Endothelial cell of umbilical vein (primary cell): ENCODE measurements at regions not wholly inside any gene's neighbourhood (a gene's known extent, or its start where the extent isn't known, plus 50 kb on each side); places are given as distances from the start of the nearest gene placed in this dataset.

ENCODE experiments used
- BruUV-seq: library from RNA; stranded (reverse); fragments of 400-500 nt; replicated peaks from 2 replicates; lab custom pipeline; 2021; lab: Mats Ljungman, UMichigan
- CTCF ChIA-PET: fragments of 300-600, 350-600 bp; sonication (Branson Sonifier 250); formaldehyde crosslinking; loops from one replicate; lab custom pipeline; 2021; ENCODE audit warnings: antibody characterized with exemption, inconsistent platforms; lab: Charles Lee
- POLR2A ChIA-PET: fragments of 300-600, 350-600 bp; sonication (Branson Sonifier 250); formaldehyde crosslinking; loops from one replicate; lab custom pipeline; 2021; ENCODE audit warnings: antibody characterized with exemption, inconsistent platforms; lab: Charles Lee
- DNase-seq: peaks from one replicate; pipeline ENCODE4 v3.0.0-alpha.2; 2011; ENCODE audit warnings: low read depth, low spot score
- FAIRE-seq: peaks from 2 replicates; lab custom pipeline; 2011; peaks lifted over from hg19 to GRCh38; lab: Jason Lieb, UNC
- H2AFZ ChIP-seq: 2 replicates; pipeline ENCODE4 v1.6.0; 2012; ENCODE audit warnings: low read depth, low read length, control low read depth, inconsistent platforms
- H3K27ac ChIP-seq: 2 replicates; pipeline ENCODE4 v1.5.1; 2011; ENCODE audit warnings: low read depth, mild to moderate bottlenecking, control low read depth, low read length, moderate library complexity; ENCODE audit not compliant: insufficient read depth
- H3K27me3 ChIP-seq, 2 experiments: 2 replicates each; pipeline versions ENCODE4 v1.6.0 to v1.6.1; 2011; ENCODE audit warnings: low read length in 2 of 2, mixed read lengths in 1 of 2; ENCODE audit not compliant: control insufficient read depth in 2 of 2, insufficient read depth in 2 of 2
- H3K36me3 ChIP-seq, 2 experiments: 2 replicates in 1 of 2; 3 replicates in 1 of 2; pipeline ENCODE4 v1.5.1; 2011; ENCODE audit warnings: low read length in 2 of 2, mild to moderate bottlenecking in 1 of 2, moderate library complexity in 1 of 2; ENCODE audit not compliant: control insufficient read depth in 2 of 2, insufficient read depth in 2 of 2; ENCODE audit errors: extremely low read depth in 1 of 2
- H3K4me1 ChIP-seq: 3 replicates; pipeline ENCODE4 v1.5.1; 2011; ENCODE audit warnings: mild to moderate bottlenecking, low read length; ENCODE audit not compliant: control insufficient read depth, insufficient read depth; ENCODE audit errors: extremely low read depth
- H3K4me2 ChIP-seq: 2 replicates; pipeline ENCODE4 v1.6.1; 2011; ENCODE audit warnings: low read length, control low read depth, mixed read lengths; ENCODE audit not compliant: insufficient read depth
- H3K4me3 ChIP-seq, 3 experiments: fragments of 200-600 bp in 1 of 3; sonication (generic), shearing (Covaris generic) in 1 of 3; replicated peaks in 1 of 3; 2 replicates each; pipeline ENCODE4 v1.5.1; 2011 to 2016; ENCODE audit warnings: control low read depth in 3 of 3, low read length in 3 of 3, mild to moderate bottlenecking in 2 of 3, inconsistent platforms in 1 of 3, low read depth in 1 of 3, moderate library complexity in 1 of 3; ENCODE audit not compliant: insufficient read depth in 1 of 3
- H3K79me2 ChIP-seq: 2 replicates; pipeline ENCODE4 v1.6.0; 2012; ENCODE audit warnings: low read length, inconsistent platforms; ENCODE audit not compliant: control insufficient read depth, insufficient read depth
- H3K9ac ChIP-seq: replicated peaks from 2 replicates; pipeline ENCODE3; 2011; ENCODE audit warnings: low read length, control low read depth; ENCODE audit not compliant: insufficient read depth; ENCODE audit errors: extremely low read depth
- H3K9me1 ChIP-seq: replicated peaks from 3 replicates; pipeline ENCODE4 v1.6.0; 2011; ENCODE audit warnings: mild to moderate bottlenecking, low read length; ENCODE audit not compliant: control insufficient read depth, insufficient read depth; ENCODE audit errors: extremely low read depth
- H3K9me3 ChIP-seq: replicated peaks from 2 replicates; pipeline ENCODE4 v1.5.1; 2012; ENCODE audit warnings: low read length, inconsistent platforms; ENCODE audit not compliant: control insufficient read depth, insufficient read depth
- H4K20me1 ChIP-seq: replicated peaks from 2 replicates; pipeline ENCODE3; 2011; ENCODE audit warnings: mild to moderate bottlenecking, low read length; ENCODE audit not compliant: control insufficient read depth, insufficient read depth; ENCODE audit errors: extremely low read depth
- EZH2 ChIP-seq: IDR thresholded peaks from 2 replicates; pipeline ENCODE4 v1.6.1; 2012; ENCODE audit warnings: borderline replicate concordance, low read depth, mild to moderate bottlenecking, moderate library complexity, low read length, inconsistent platforms; ENCODE audit not compliant: severe bottlenecking
- FOS ChIP-seq: IDR thresholded peaks from 2 replicates; pipeline ENCODE4 v1.6.1; 2011; ENCODE audit warnings: mild to moderate bottlenecking, low read length, moderate library complexity, borderline replicate concordance; ENCODE audit not compliant: insufficient read depth
- GATA2 ChIP-seq: IDR thresholded peaks from 2 replicates; pipeline ENCODE4 v1.7.0; 2011; ENCODE audit warnings: low read depth, mild to moderate bottlenecking, moderate library complexity, mixed read lengths, low read length; ENCODE audit not compliant: insufficient read length, insufficient read depth
- JUN ChIP-seq: IDR thresholded peaks from 2 replicates; pipeline ENCODE4 v1.6.1; 2011; ENCODE audit warnings: borderline replicate concordance, low read depth; ENCODE audit not compliant: insufficient read length, insufficient read depth
- MYC ChIP-seq: IDR thresholded peaks from one replicate; pipeline ENCODE4 v1.6.1; 2011; ENCODE audit warnings: mild to moderate bottlenecking, low read depth, low read length
- POLR2A ChIP-seq: IDR thresholded peaks from 2 replicates; pipeline ENCODE4 v1.6.1; 2012; ENCODE audit warnings: low read depth, mild to moderate bottlenecking, control low read depth, low read length
- POLR2AphosphoS5 ChIP-seq: IDR thresholded peaks from 2 replicates; pipeline ENCODE4 v1.6.1; 2012; ENCODE audit warnings: low read depth, mild to moderate bottlenecking, control low read depth, low read length, moderate library complexity; ENCODE audit not compliant: insufficient read depth
- dilution Hi-C: fragments of 300-500 bp; cut with MboI; formaldehyde crosslinking; loops from one replicate; pipeline ENCODE4 v1.15.0; 2019; ENCODE audit warnings: low sequenced_read_pairs; ENCODE audit not compliant: extremely low pct_ligation_motif_present
- intact Hi-C: fragments of 100-400 bp; cut with micrococcal nuclease; formaldehyde crosslinking; loops from one replicate; pipeline ENCODE4 v1.10.0; 2022
- TF ChIP-seq, protein P1 (sequence below), 2 donors: IDR thresholded peaks; 1 replicate in 1 of 2; 2 replicates in 1 of 2; pipeline ENCODE4 v1.5.1; 2011; ENCODE audit warnings: low read length in 2 of 2, mild to moderate bottlenecking in 2 of 2, moderate library complexity in 2 of 2, control low read depth in 1 of 2, inconsistent platforms in 1 of 2, low read depth in 1 of 2; ENCODE audit not compliant: insufficient read depth in 1 of 2; ENCODE audit errors: extremely low read depth in 1 of 2
- TF ChIP-seq, protein P2 (sequence below): IDR thresholded peaks from 2 replicates; pipeline ENCODE4 v1.6.1; 2011; ENCODE audit not compliant: insufficient read depth, insufficient read length

GRCh38 chr13:87940776-87941175, 269.6 kb downstream of the SLITRK5 start:
- Histone ChIP-seq H2AFZ (no peak overlapping the region), H3K27ac (no peak overlapping the region), H3K27me3 (no peaks in the 10 kb centered on the region), H3K4me1 (no peaks in the 10 kb centered on the region), H3K36me3 (no peaks in the 10 kb centered on the region), H3K9ac (no peak overlapping the region), H3K9me3 (no peaks in the 10 kb centered on the region), H3K4me2 (no peak overlapping the region), H3K9me1 (no peaks in the 10 kb centered on the region), H3K4me3 (no peak overlapping the region), H3K79me2 (no peaks in the 10 kb centered on the region), H4K20me1 (no peaks in the 10 kb centered on the region)
- CTCF ChIA-PET: no interaction called here
- POLR2A ChIA-PET: no interaction called here
- intact Hi-C loops (no loop called here), dilution Hi-C loops (no loop called here)
- DNase-seq: no peak
- BruUV-seq: no TSS peak
- TF ChIP-seq MYC (no peak), GATA2 (no peak), POLR2A (no peak), FOS (no peak), JUN (no peak), EZH2 (no peak), POLR2AphosphoS5 (no peak)
- TF ChIP-seq, protein P1, sequence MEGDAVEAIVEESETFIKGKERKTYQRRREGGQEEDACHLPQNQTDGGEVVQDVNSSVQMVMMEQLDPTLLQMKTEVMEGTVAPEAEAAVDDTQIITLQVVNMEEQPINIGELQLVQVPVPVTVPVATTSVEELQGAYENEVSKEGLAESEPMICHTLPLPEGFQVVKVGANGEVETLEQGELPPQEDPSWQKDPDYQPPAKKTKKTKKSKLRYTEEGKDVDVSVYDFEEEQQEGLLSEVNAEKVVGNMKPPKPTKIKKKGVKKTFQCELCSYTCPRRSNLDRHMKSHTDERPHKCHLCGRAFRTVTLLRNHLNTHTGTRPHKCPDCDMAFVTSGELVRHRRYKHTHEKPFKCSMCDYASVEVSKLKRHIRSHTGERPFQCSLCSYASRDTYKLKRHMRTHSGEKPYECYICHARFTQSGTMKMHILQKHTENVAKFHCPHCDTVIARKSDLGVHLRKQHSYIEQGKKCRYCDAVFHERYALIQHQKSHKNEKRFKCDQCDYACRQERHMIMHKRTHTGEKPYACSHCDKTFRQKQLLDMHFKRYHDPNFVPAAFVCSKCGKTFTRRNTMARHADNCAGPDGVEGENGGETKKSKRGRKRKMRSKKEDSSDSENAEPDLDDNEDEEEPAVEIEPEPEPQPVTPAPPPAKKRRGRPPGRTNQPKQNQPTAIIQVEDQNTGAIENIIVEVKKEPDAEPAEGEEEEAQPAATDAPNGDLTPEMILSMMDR (IDR thresholded peaks at IDR 0.05; ENCODE audit: extremely low read depth in 1 of 2, insufficient read depth in 1 of 2, low read depth in 1 of 2, low read length in 2 of 2): no peak
- TF ChIP-seq, protein P2, sequence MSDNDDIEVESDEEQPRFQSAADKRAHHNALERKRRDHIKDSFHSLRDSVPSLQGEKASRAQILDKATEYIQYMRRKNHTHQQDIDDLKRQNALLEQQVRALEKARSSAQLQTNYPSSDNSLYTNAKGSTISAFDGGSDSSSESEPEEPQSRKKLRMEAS: no peak
- FAIRE-seq: no peak
